ENCODE measurements at regions not wholly inside any gene's neighbourhood (a gene's known extent, or its start where the extent isn't known, plus 50 kb on each side); places are given as distances from the start of the nearest gene placed in this dataset.
"Not testable (repeated sequence)": the region's sequence is repeated elsewhere in the genome, so short reads cannot be mapped to it uniquely, and the experiment has no call there.

- H3K4me3 Mint-ChIP-seq (ENCODE audit: unreplicated experiment), result no peak overlapping the region
- no peak for DNase-seq (ENCODE audit: low spot score)
These were observed 177.3 kb downstream of the BANP start for GRCh38 chr16:88128556-88128955.

GRCh38 chr16:88129133-88129532, 177.9 kb downstream of the BANP start:
- H3K27ac Mint-ChIP-seq (ENCODE audit: unreplicated experiment); H3K36me3 Mint-ChIP-seq (ENCODE audit: low read depth, unreplicated experiment); H3K4me1 Mint-ChIP-seq (ENCODE audit: unreplicated experiment); H3K27me3 Mint-ChIP-seq (ENCODE audit: unreplicated experiment); H3K4me3 Mint-ChIP-seq (ENCODE audit: unreplicated experiment); H3K9me3 Mint-ChIP-seq (ENCODE audit: unreplicated experiment); DNase-seq (ENCODE audit: low spot score): not testable (repeated sequence)

More at GRCh38 chr16:88128556-88128955, 177.3 kb downstream of the BANP start:
- Mint-ChIP-seq H3K27me3 (ENCODE audit: unreplicated experiment) (peaks cover 1% of the 10 kb centered on the region), H3K9me3 (ENCODE audit: unreplicated experiment) (no peaks in the 10 kb centered on the region), H3K4me1 (ENCODE audit: unreplicated experiment) (no peaks in the 10 kb centered on the region), H3K27ac (ENCODE audit: unreplicated experiment) (no peak overlapping the region), H3K36me3 (ENCODE audit: low read depth, unreplicated experiment) (no peaks in the 10 kb centered on the region)
- TF ChIP-seq CTCF (IDR thresholded peaks at IDR 0.05; ENCODE audit: unreplicated experiment), result no peak

GRCh38 chr16:88130016-88130415, 178.8 kb downstream of the BANP start:
- peaks cover 1% of the 10 kb centered on the region for H3K27me3 Mint-ChIP-seq (ENCODE audit: unreplicated experiment)
- H3K27ac Mint-ChIP-seq (ENCODE audit: unreplicated experiment), result no peak overlapping the region
- H3K4me3 Mint-ChIP-seq (ENCODE audit: unreplicated experiment), result no peak overlapping the region
- no peaks in the 10 kb centered on the region for H3K36me3 Mint-ChIP-seq (ENCODE audit: low read depth, unreplicated experiment)
- no peaks in the 10 kb centered on the region for H3K9me3 Mint-ChIP-seq (ENCODE audit: unreplicated experiment)
- no peak for TF ChIP-seq CTCF (IDR thresholded peaks at IDR 0.05; ENCODE audit: unreplicated experiment)
- no peak for DNase-seq (ENCODE audit: low spot score)
- H3K4me1 Mint-ChIP-seq (ENCODE audit: unreplicated experiment), result no peaks in the 10 kb centered on the region

- H3K27ac Mint-ChIP-seq (ENCODE audit: unreplicated experiment), result no peak overlapping the region
- TF ChIP-seq CTCF (IDR thresholded peaks at IDR 0.05; ENCODE audit: unreplicated experiment), result no peak
- no peaks in the 10 kb centered on the region for H3K4me1 Mint-ChIP-seq (ENCODE audit: unreplicated experiment)
- H3K36me3 Mint-ChIP-seq (ENCODE audit: low read depth, unreplicated experiment), result no peaks in the 10 kb centered on the region
- DNase-seq (ENCODE audit: low spot score), result no peak
- H3K4me3 Mint-ChIP-seq (ENCODE audit: unreplicated experiment), result no peak overlapping the region
- peaks cover 1% of the 10 kb centered on the region for H3K27me3 Mint-ChIP-seq (ENCODE audit: unreplicated experiment)
- no peaks in the 10 kb centered on the region for H3K9me3 Mint-ChIP-seq (ENCODE audit: unreplicated experiment)
These were observed 179.4 kb downstream of the BANP start for GRCh38 chr16:88130681-88131080.

GRCh38 chr16:88131256-88131655, 180.0 kb downstream of the BANP start:
- Mint-ChIP-seq H3K9me3 (ENCODE audit: unreplicated experiment) (no peaks in the 10 kb centered on the region), H3K4me1 (ENCODE audit: unreplicated experiment) (no peaks in the 10 kb centered on the region), H3K4me3 (ENCODE audit: unreplicated experiment) (no peak overlapping the region), H3K36me3 (ENCODE audit: low read depth, unreplicated experiment) (no peaks in the 10 kb centered on the region), H3K27me3 (ENCODE audit: unreplicated experiment) (peaks cover 1% of the 10 kb centered on the region), H3K27ac (ENCODE audit: unreplicated experiment) (no peak overlapping the region)
- TF ChIP-seq CTCF (IDR thresholded peaks at IDR 0.05; ENCODE audit: unreplicated experiment), result no peak
- DNase-seq (ENCODE audit: low spot score), result no peak

- H3K27me3 Mint-ChIP-seq (ENCODE audit: unreplicated experiment), result peaks cover 1% of the 10 kb centered on the region
- no peaks in the 10 kb centered on the region for H3K4me1 Mint-ChIP-seq (ENCODE audit: unreplicated experiment)
- TF ChIP-seq CTCF (IDR thresholded peaks at IDR 0.05; ENCODE audit: unreplicated experiment), result no peak
- H3K4me3 Mint-ChIP-seq (ENCODE audit: unreplicated experiment), result no peak overlapping the region
- DNase-seq (ENCODE audit: low spot score), result no peak
- no peaks in the 10 kb centered on the region for H3K36me3 Mint-ChIP-seq (ENCODE audit: low read depth, unreplicated experiment)
- H3K27ac Mint-ChIP-seq (ENCODE audit: unreplicated experiment), result no peak overlapping the region
- H3K9me3 Mint-ChIP-seq (ENCODE audit: unreplicated experiment), result no peaks in the 10 kb centered on the region
These were observed 180.7 kb downstream of the BANP start for GRCh38 chr16:88131966-88132365.
